ENCODE measurements at regions not wholly inside any gene's neighbourhood (a gene's known extent, or its start where the extent isn't known, plus 50 kb on each side); places are given as distances from the start of the nearest gene placed in this dataset.

- TF ChIP-seq CTCF (IDR thresholded peaks at IDR 0.05; ENCODE audit: low read depth, low read length) (no peak), MYC (IDR thresholded peaks at IDR 0.05; ENCODE audit: low read depth, low read length) (no peak)
Observed at GRCh38 chr2:65868177-65868576, 435.8 kb upstream of the SPRED2 start.

Data from NB4 (cell line).